ENCODE measurements at regions not wholly inside any gene's neighbourhood (a gene's known extent, or its start where the extent isn't known, plus 50 kb on each side); places are given as distances from the start of the nearest gene placed in this dataset.

- no peaks in the 10 kb centered on the region for H3K36me3 Mint-ChIP-seq
- no peak overlapping the region for H3K27ac Mint-ChIP-seq
- H3K4me3 Mint-ChIP-seq: no peak overlapping the region
- H3K9me3 Mint-ChIP-seq: peaks cover 0 to 5% (median 2%) of the 10 kb centered on the region in 6 donors
- DNase-seq: no peak
- no peaks in the 10 kb centered on the region for H3K4me1 Mint-ChIP-seq
- peaks cover 0 to 8% (median 5%) of the 10 kb centered on the region in 3 donors for H3K27me3 Mint-ChIP-seq (ENCODE audit: low read depth in 3 of 3)
Measured at GRCh38 chr9:32300373-32300772, 84.1 kb upstream of the ACO1 start.

- H3K4me3 Mint-ChIP-seq: no peak overlapping the region
- no peak for DNase-seq
- no peaks in the 10 kb centered on the region for H3K4me1 Mint-ChIP-seq
- H3K36me3 Mint-ChIP-seq: no peaks in the 10 kb centered on the region
- H3K9me3 Mint-ChIP-seq: peaks cover 0 to 7% (median 5%) of the 10 kb centered on the region in 6 donors
- peaks cover 0 to 3% (median 2%) of the 10 kb centered on the region in 3 donors for H3K27me3 Mint-ChIP-seq (ENCODE audit: low read depth in 3 of 3)
- H3K27ac Mint-ChIP-seq: no peak overlapping the region
Measured at GRCh38 chr9:32304495-32304894, 79.9 kb upstream of the ACO1 start.

GRCh38 chr9:32306006-32306405 is 78.4 kb upstream of the ACO1 start:
- Mint-ChIP-seq H3K4me3 (no peak overlapping the region), H3K27ac (no peak overlapping the region), H3K4me1 (no peaks in the 10 kb centered on the region), H3K9me3 (peaks cover 0 to 7% (median 5%) of the 10 kb centered on the region in 6 donors), H3K36me3 (no peaks in the 10 kb centered on the region), H3K27me3 (ENCODE audit: low read depth in 3 of 3) (peaks cover 0 to 2% (median 2%) of the 10 kb centered on the region in 3 donors)
- no peak for DNase-seq

GRCh38 chr9:32319312-32319929 is 65.0 kb upstream of the ACO1 start:
- Mint-ChIP-seq H3K4me3 (no peak overlapping the region), H3K9me3 (peaks cover 0 to 5% (median 0%) of the 10 kb centered on the region in 6 donors), H3K27me3 (ENCODE audit: low read depth in 3 of 3) (peaks cover 1 to 5% (median 3%) of the 10 kb centered on the region in 3 donors), H3K4me1 (no peaks in the 10 kb centered on the region), H3K36me3 (no peaks in the 10 kb centered on the region), H3K27ac (no peak overlapping the region)
- DNase-seq: no peak

- H3K4me3 Mint-ChIP-seq: no peak overlapping the region
- no peak for DNase-seq
- H3K4me1 Mint-ChIP-seq: no peaks in the 10 kb centered on the region
- no peak overlapping the region for H3K27ac Mint-ChIP-seq
- H3K36me3 Mint-ChIP-seq: no peaks in the 10 kb centered on the region
- peaks cover 0 to 2% (median 0%) of the 10 kb centered on the region in 6 donors for H3K9me3 Mint-ChIP-seq
- H3K27me3 Mint-ChIP-seq (ENCODE audit: low read depth in 3 of 3): peaks cover 1 to 5% (median 3%) of the 10 kb centered on the region in 3 donors
Measured at GRCh38 chr9:32322622-32323021, 61.8 kb upstream of the ACO1 start.

- no peak overlapping the region for H3K4me3 Mint-ChIP-seq
- H3K4me1 Mint-ChIP-seq: no peaks in the 10 kb centered on the region
- peaks cover 0 to 4% (median 0%) of the 10 kb centered on the region in 6 donors for H3K9me3 Mint-ChIP-seq
- no peak overlapping the region for H3K27ac Mint-ChIP-seq
- DNase-seq: no peak
- H3K36me3 Mint-ChIP-seq: no peaks in the 10 kb centered on the region
- peaks cover 0 to 3% (median 0%) of the 10 kb centered on the region in 3 donors for H3K27me3 Mint-ChIP-seq (ENCODE audit: low read depth in 3 of 3)
Measured at GRCh38 chr9:32326146-32326545, 58.3 kb upstream of the ACO1 start.

GRCh38 chr9:32331240-32331639 is 53.2 kb upstream of the ACO1 start:
- Mint-ChIP-seq H3K27me3 (ENCODE audit: low read depth in 3 of 3) (peaks cover 2 to 8% (median 4%) of the 10 kb centered on the region in 3 donors), H3K36me3 (no peaks in the 10 kb centered on the region), H3K4me1 (no peaks in the 10 kb centered on the region), H3K9me3 (peaks cover 0 to 3% (median 0%) of the 10 kb centered on the region in 6 donors), H3K4me3 (no peak overlapping the region), H3K27ac (no peak overlapping the region)
- no peak for DNase-seq

- Mint-ChIP-seq H3K27ac (no peak overlapping the region), H3K27me3 (ENCODE audit: low read depth in 3 of 3) (peaks cover 4 to 8% (median 4%) of the 10 kb centered on the region in 3 donors), H3K4me3 (no peak overlapping the region), H3K4me1 (no peaks in the 10 kb centered on the region), H3K9me3 (peaks cover 0 to 3% (median 0%) of the 10 kb centered on the region in 6 donors), H3K36me3 (no peaks in the 10 kb centered on the region)
- DNase-seq: no peak
Measured at GRCh38 chr9:32334112-32334511, 50.3 kb upstream of the ACO1 start.
